Parathyroid adenoma (tissue), 2 donors: ENCODE measurements at regions not wholly inside any gene's neighbourhood (a gene's known extent, or its start where the extent isn't known, plus 50 kb on each side); places are given as distances from the start of the nearest gene placed in this dataset.

Experiments
- H2AFZ ChIP-seq: fragments of 300-600 bp; sonication (generic); one replicate; pipeline ENCODE4 v1.7.0; 2017; ENCODE audit warnings: antibody characterized with exemption, mild to moderate bottlenecking
- H3K27ac ChIP-seq: fragments of 300-600 bp; sonication (generic); one replicate; pipeline ENCODE4 v1.7.0; 2017
- H3K27me3 ChIP-seq: fragments of 300-600 bp; sonication (generic); one replicate; pipeline ENCODE4 v1.7.0; 2017; ENCODE audit warnings: low read length; ENCODE audit not compliant: control insufficient read depth, insufficient read depth
- H3K36me3 ChIP-seq: fragments of 300-600 bp; sonication (generic); one replicate; pipeline ENCODE4 v1.7.0; 2017; ENCODE audit warnings: low read length; ENCODE audit not compliant: control insufficient read depth, insufficient read depth
- H3K4me1 ChIP-seq: fragments of 300-600 bp; sonication (generic); one replicate; pipeline ENCODE4 v1.7.0; 2017; ENCODE audit warnings: control low read depth
- H3K4me2 ChIP-seq: fragments of 300-600 bp; sonication (generic); one replicate; pipeline ENCODE4 v1.7.0; 2017; ENCODE audit warnings: low read length
- H3K4me3 ChIP-seq: fragments of 300-600 bp; sonication (generic); one replicate; pipeline ENCODE4 v1.7.0; 2017; ENCODE audit warnings: low read depth, low read length
- H3K79me2 ChIP-seq: fragments of 300-600 bp; sonication (generic); one replicate; pipeline ENCODE4 v1.7.0; 2017; ENCODE audit warnings: control low read depth
- H3K9ac ChIP-seq: fragments of 300-600 bp; sonication (generic); one replicate; pipeline ENCODE4 v1.7.0; 2017; ENCODE audit warnings: mild to moderate bottlenecking
- H3K9me3 ChIP-seq: fragments of 300-600 bp; sonication (generic); one replicate; pipeline ENCODE4 v1.7.0; 2017; ENCODE audit warnings: low read length; ENCODE audit not compliant: control insufficient read depth
- TF ChIP-seq, protein P1 (sequence below): fragments of 300-600 bp; sonication (generic); IDR thresholded peaks from one replicate; pipeline ENCODE4 v1.7.0; 2017; ENCODE audit warnings: antibody characterized with exemption, mild to moderate bottlenecking
- donor health status: primary hyperparathyroidism.

DNA sequence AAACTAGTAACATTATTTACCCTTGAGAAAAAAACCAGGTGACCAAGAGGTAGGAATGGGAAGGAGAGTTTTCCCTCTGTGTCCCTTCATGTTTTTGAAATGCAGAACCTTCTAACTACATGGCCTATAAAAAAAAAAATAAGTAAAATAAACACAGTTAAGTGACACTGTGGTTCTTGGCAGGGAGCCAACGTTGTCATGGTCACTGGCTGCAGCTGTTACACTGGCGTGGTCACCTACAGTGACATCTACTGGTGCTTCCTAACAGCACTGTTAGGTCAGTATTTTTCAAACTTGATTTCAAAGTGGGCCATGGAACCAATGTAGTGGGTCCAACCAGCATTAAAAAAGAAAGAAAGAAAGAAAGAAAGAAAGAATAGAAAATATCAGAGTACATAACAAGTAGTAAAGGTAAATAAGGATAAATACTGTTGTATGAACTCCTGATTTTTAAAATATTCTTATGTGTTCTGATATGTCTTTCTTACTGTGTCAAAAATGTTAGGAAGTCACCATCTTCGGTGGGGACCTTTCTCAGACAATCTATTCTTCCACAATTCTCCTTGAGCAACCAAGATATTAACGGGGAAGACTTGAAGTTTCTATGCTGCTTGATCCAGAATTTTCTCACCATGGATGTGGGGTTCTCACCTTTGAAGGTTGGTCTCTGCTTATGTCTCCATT, 59.1 kb upstream of the PJA2 start:
- Histone ChIP-seq H3K4me3 (no peak overlapping the region), H3K4me1 (no peaks in the 10 kb centered on the region), H3K9me3 (no peaks in the 10 kb centered on the region), H3K9ac (no peak overlapping the region), H3K4me2 (no peak overlapping the region), H2AFZ (no peak overlapping the region), H3K36me3 (no peaks in the 10 kb centered on the region), H3K27ac (no peak overlapping the region), H3K27me3 (no peaks in the 10 kb centered on the region), H3K79me2 (no peaks in the 10 kb centered on the region)
- TF ChIP-seq, protein P1, sequence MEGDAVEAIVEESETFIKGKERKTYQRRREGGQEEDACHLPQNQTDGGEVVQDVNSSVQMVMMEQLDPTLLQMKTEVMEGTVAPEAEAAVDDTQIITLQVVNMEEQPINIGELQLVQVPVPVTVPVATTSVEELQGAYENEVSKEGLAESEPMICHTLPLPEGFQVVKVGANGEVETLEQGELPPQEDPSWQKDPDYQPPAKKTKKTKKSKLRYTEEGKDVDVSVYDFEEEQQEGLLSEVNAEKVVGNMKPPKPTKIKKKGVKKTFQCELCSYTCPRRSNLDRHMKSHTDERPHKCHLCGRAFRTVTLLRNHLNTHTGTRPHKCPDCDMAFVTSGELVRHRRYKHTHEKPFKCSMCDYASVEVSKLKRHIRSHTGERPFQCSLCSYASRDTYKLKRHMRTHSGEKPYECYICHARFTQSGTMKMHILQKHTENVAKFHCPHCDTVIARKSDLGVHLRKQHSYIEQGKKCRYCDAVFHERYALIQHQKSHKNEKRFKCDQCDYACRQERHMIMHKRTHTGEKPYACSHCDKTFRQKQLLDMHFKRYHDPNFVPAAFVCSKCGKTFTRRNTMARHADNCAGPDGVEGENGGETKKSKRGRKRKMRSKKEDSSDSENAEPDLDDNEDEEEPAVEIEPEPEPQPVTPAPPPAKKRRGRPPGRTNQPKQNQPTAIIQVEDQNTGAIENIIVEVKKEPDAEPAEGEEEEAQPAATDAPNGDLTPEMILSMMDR: peak; percentile 93

DNA sequence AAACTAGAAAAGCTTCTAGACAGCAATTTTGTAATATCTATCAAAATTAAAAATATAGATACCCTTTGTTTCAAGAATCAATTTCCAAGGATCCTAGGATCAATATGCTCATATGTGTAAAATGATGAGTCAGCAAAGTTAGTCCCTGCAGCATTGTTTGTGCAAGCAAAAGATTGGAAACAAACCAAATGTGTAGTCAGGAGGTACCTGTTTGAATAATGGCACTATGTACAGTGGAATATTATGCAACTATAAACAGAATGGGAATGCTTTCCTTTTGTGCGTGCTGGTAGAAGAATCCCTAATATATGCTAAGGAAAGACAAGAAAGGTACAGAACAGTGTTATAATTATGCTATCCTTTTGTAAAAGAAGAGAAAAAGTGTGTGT, 58.5 kb upstream of the PJA2 start:
- H3K9ac ChIP-seq: no peak overlapping the region
- H3K9me3 ChIP-seq: no peaks in the 10 kb centered on the region
- H3K4me3 ChIP-seq: no peak overlapping the region
- H3K36me3 ChIP-seq: no peaks in the 10 kb centered on the region
- no peak overlapping the region for H3K27ac ChIP-seq
- no peaks in the 10 kb centered on the region for H3K79me2 ChIP-seq
- TF ChIP-seq, protein P1: no peak
- H3K4me2 ChIP-seq: no peak overlapping the region
- no peaks in the 10 kb centered on the region for H3K4me1 ChIP-seq
- H3K27me3 ChIP-seq: no peaks in the 10 kb centered on the region
- H2AFZ ChIP-seq: no peak overlapping the region

DNA sequence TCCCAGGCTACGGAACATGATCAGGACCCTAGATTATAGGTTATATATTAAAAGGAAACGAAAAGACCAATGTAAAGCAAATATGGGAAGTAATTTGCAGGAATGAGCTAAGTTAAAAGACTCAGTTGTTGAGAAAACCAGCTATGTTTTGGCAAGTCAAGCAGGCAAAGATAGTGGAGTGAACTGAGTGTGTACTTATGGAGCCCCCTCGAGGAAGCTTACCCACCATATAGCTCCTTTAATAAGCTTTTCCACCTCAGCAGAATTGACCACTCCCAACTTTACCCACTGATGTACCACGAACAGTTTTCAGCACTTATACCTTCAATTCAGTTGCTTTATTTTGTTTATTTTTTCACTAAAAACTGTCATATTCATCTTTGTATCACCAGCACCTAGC, 57.3 kb upstream of the PJA2 start:
- Histone ChIP-seq H3K4me1 (no peaks in the 10 kb centered on the region), H3K9me3 (no peaks in the 10 kb centered on the region), H3K4me2 (no peak overlapping the region), H3K4me3 (no peak overlapping the region), H3K9ac (no peak overlapping the region), H3K36me3 (no peaks in the 10 kb centered on the region), H3K27me3 (no peaks in the 10 kb centered on the region), H3K27ac (no peak overlapping the region), H3K79me2 (no peaks in the 10 kb centered on the region), H2AFZ (peak overlapping the region; percentile 1)
- TF ChIP-seq, protein P1: no peak
